ENCODE measurements at regions not wholly inside any gene's neighbourhood (a gene's known extent, or its start where the extent isn't known, plus 50 kb on each side); places are given as distances from the start of the nearest gene placed in this dataset.

GRCh38 chr12:125263385-125263784 lies 198.2 kb downstream of the AACS start:
- ChIA-PET CTCF (no interaction called here), POLR2A (no interaction called here)
- H3K4me3 ChIP-seq (ENCODE audit: low read depth, low read length), result no peak overlapping the region
- no peak for DNase-seq (ENCODE audit: low read depth)
- TF ChIP-seq, protein P1, sequence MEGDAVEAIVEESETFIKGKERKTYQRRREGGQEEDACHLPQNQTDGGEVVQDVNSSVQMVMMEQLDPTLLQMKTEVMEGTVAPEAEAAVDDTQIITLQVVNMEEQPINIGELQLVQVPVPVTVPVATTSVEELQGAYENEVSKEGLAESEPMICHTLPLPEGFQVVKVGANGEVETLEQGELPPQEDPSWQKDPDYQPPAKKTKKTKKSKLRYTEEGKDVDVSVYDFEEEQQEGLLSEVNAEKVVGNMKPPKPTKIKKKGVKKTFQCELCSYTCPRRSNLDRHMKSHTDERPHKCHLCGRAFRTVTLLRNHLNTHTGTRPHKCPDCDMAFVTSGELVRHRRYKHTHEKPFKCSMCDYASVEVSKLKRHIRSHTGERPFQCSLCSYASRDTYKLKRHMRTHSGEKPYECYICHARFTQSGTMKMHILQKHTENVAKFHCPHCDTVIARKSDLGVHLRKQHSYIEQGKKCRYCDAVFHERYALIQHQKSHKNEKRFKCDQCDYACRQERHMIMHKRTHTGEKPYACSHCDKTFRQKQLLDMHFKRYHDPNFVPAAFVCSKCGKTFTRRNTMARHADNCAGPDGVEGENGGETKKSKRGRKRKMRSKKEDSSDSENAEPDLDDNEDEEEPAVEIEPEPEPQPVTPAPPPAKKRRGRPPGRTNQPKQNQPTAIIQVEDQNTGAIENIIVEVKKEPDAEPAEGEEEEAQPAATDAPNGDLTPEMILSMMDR (IDR thresholded peaks at IDR 0.05; ENCODE audit: insufficient read depth, low read depth, low read length), result no peak
- H3K27me3 ChIP-seq (ENCODE audit: control insufficient read depth, insufficient read depth, low read length), result no peaks in the 10 kb centered on the region
- no peaks in the 10 kb centered on the region for H3K36me3 ChIP-seq (ENCODE audit: control insufficient read depth, insufficient read depth, low read length)

- CTCF ChIA-PET, result no interaction called here
These were observed 201.9 kb downstream of the AACS start for GRCh38 chr12:125267114-125267513.

GRCh38 chr12:125269276-125269675 lies 204.0 kb downstream of the AACS start:
- ChIA-PET CTCF (no interaction called here), POLR2A (no interaction called here)
- DNase-seq (ENCODE audit: low read depth), result no peak
- Histone ChIP-seq H3K36me3 (ENCODE audit: control insufficient read depth, insufficient read depth, low read length) (no peaks in the 10 kb centered on the region), H3K4me3 (ENCODE audit: low read depth, low read length) (no peak overlapping the region), H3K27me3 (ENCODE audit: control insufficient read depth, insufficient read depth, low read length) (no peaks in the 10 kb centered on the region)
- TF ChIP-seq, protein P1 (IDR thresholded peaks at IDR 0.05; ENCODE audit: insufficient read depth, low read depth, low read length), result no peak

More at GRCh38 chr12:125267114-125267513, 201.9 kb downstream of the AACS start:
- Histone ChIP-seq H3K36me3 (ENCODE audit: control insufficient read depth, insufficient read depth, low read length) (no peaks in the 10 kb centered on the region), H3K4me3 (ENCODE audit: low read depth, low read length) (no peak overlapping the region), H3K27me3 (ENCODE audit: control insufficient read depth, insufficient read depth, low read length) (no peaks in the 10 kb centered on the region)
- DNase-seq (ENCODE audit: low read depth), result no peak
- TF ChIP-seq, protein P1 (IDR thresholded peaks at IDR 0.05; ENCODE audit: insufficient read depth, low read depth, low read length), result no peak
- POLR2A ChIA-PET, result no interaction called here

- Histone ChIP-seq H3K36me3 (ENCODE audit: control insufficient read depth, insufficient read depth, low read length) (no peaks in the 10 kb centered on the region), H3K27me3 (ENCODE audit: control insufficient read depth, insufficient read depth, low read length) (no peaks in the 10 kb centered on the region), H3K4me3 (ENCODE audit: low read depth, low read length) (no peak overlapping the region)
- ChIA-PET POLR2A (no interaction called here), CTCF (no interaction called here)
- no peak for DNase-seq (ENCODE audit: low read depth)
- TF ChIP-seq, protein P1 (IDR thresholded peaks at IDR 0.05; ENCODE audit: insufficient read depth, low read depth, low read length), result no peak
These were observed 206.7 kb downstream of the AACS start for GRCh38 chr12:125271892-125272291.

DNA sequence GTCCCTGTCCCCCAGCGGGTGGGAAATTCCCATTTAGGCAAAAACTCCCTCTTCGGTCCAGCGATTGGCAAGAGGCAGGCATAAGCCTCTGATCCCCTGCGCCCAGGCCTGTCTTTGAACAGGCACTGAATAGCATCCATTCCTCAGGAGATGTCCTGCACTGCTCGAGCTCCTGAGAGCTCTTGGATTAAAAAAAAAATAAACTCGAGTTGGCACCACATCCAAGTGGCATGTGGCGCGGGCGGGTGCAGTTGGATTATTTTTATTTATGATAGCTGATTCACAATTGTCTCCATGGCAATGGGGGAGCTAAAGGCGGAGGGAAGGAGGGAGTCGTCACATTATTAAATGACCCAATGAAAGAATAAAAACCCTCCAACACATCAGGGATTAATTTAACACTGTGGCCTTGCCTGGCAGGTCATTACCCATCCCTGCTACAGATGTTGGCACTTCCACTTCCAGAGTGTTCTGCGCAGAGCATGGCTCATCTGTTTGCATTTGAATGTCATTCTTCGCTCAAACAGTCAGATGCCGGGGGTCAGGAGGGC lies 207.2 kb downstream of the AACS start:
- no peaks in the 10 kb centered on the region for H3K27me3 ChIP-seq (ENCODE audit: control insufficient read depth, insufficient read depth, low read length)
- ChIA-PET CTCF (interaction anchor here (0.6 kb wide), 1 partner anchor 342 kb away, joined by 3 read pairs; no protein-coding TSS in a partner anchor), POLR2A (no interaction called here)
- H3K4me3 ChIP-seq (ENCODE audit: low read depth, low read length), result no peak overlapping the region
- TF ChIP-seq, protein P1 (IDR thresholded peaks at IDR 0.05; ENCODE audit: insufficient read depth, low read depth, low read length), result no peak
- H3K36me3 ChIP-seq (ENCODE audit: control insufficient read depth, insufficient read depth, low read length), result no peaks in the 10 kb centered on the region
- no peak for DNase-seq (ENCODE audit: low read depth)
